ENCODE measurements at regions not wholly inside any gene's neighbourhood (a gene's known extent, or its start where the extent isn't known, plus 50 kb on each side); places are given as distances from the start of the nearest gene placed in this dataset.

DNA sequence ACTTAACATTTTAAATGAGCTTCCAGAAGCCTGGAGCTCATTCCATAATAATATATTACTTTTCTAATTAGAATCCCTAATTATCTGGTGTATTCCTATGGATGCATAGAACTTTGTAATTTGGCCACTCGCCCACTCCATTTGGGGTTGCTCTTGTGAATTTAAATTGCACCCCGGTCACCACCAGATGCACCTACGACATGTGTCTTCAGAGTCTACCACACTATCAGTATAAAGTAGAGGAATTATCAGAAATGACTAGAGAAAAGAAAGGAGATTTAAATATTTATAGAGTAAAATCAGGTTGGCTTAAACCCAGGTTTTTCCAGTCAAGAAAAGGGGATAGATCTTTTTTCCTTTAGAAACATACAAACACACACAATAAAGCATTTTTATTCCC, 145.8 kb upstream of the DCN start:
- H4K20me1 ChIP-seq (ENCODE audit: insufficient read depth, low read length) = no peaks in the 10 kb centered on the region
- H3K4me2 ChIP-seq (ENCODE audit: low read depth, low read length) = no peak overlapping the region
- H3K4me3 ChIP-seq (ENCODE audit: low read length) = no peak overlapping the region
- no peaks in the 10 kb centered on the region for H3K9me3 ChIP-seq (replicated peaks; ENCODE audit: insufficient read depth, low read length)
- H3K4me1 ChIP-seq (ENCODE audit: low read length) = no peaks in the 10 kb centered on the region
- no peaks in the 10 kb centered on the region for H3K27me3 ChIP-seq (replicated peaks; ENCODE audit: insufficient read depth, low read length)
- no peaks in the 10 kb centered on the region for H3K36me3 ChIP-seq (replicated peaks; ENCODE audit: insufficient read depth, low read length)
- H3K79me2 ChIP-seq (ENCODE audit: low read length) = no peaks in the 10 kb centered on the region
- no peak for DNase-seq
- TF ChIP-seq EZH2phosphoT487 (IDR thresholded peaks at IDR 0.05; ENCODE audit: low read length) = no peak
- TF ChIP-seq CTCF (IDR thresholded peaks at IDR 0.05; ENCODE audit: low read length) = no peak
- no peak for TF ChIP-seq EZH2 (optimal IDR thresholded peaks at IDR 0.05; ENCODE audit: low read depth, low read length)
- H2AFZ ChIP-seq (ENCODE audit: low read length) = no peak overlapping the region
- H3K9ac ChIP-seq (ENCODE audit: low read length) = no peak overlapping the region
- no peaks in the 10 kb centered on the region for H3K9me2 ChIP-seq (replicated peaks; ENCODE audit: insufficient read depth, low read length)
- H3K27ac ChIP-seq (ENCODE audit: low read length) = no peak overlapping the region
- no peaks in the 10 kb centered on the region for H3F3A ChIP-seq (ENCODE audit: insufficient read depth, low read length)

DNA sequence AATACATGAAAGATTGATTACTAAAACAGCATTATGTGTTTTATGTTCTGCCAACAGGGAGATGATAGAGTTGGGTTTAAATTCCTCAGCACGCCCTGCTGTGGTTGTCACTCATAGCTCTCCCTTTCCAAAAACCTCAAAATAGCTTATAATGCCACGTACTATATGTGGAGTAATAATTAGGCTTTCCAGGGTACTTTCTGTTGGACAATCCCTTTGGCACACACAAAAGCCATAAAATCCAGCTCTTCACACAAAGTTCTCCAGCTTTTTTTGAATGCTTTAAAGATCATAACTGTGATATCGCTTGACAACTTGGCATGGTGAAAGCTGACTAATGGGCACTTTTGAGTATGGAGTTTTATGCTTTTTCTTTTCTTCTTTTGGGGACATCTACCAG, 145.3 kb upstream of the DCN start:
- no peak overlapping the region for H3K27ac ChIP-seq (ENCODE audit: low read length)

DNA sequence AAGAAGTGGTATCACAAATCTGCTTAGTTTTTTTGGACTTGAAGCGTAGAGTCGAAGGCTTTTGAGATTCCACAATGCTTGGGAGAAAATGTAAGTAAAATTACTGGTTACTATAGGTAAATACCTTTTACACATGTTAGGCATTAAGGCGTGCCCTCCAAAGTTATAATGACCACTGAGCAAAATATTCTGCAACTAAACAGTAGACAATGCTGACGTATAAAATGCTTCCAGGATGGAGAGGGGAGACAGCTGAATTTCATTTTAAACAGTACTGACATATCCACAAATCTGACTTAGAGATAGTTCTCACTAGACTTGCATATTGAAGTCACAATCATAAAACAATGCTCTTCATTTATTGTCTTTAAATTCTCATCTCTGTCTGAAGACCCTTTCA, 144.5 kb upstream of the DCN start:
- no peak overlapping the region for H3K27ac ChIP-seq (ENCODE audit: low read length)
- H3K4me3 ChIP-seq (ENCODE audit: low read length) = no peak overlapping the region
- no peak for DNase-seq
- H3K9me3 ChIP-seq (replicated peaks; ENCODE audit: insufficient read depth, low read length) = no peaks in the 10 kb centered on the region
- no peaks in the 10 kb centered on the region for H3K27me3 ChIP-seq (replicated peaks; ENCODE audit: insufficient read depth, low read length)
- no peak overlapping the region for H2AFZ ChIP-seq (ENCODE audit: low read length)
- H4K20me1 ChIP-seq (ENCODE audit: insufficient read depth, low read length) = no peaks in the 10 kb centered on the region
- H3K4me1 ChIP-seq (ENCODE audit: low read length) = no peaks in the 10 kb centered on the region
- no peak for TF ChIP-seq CTCF (IDR thresholded peaks at IDR 0.05; ENCODE audit: low read length)
- TF ChIP-seq EZH2 (optimal IDR thresholded peaks at IDR 0.05; ENCODE audit: low read depth, low read length) = no peak
- no peak overlapping the region for H3K9ac ChIP-seq (ENCODE audit: low read length)
- H3K79me2 ChIP-seq (ENCODE audit: low read length) = no peaks in the 10 kb centered on the region
- no peaks in the 10 kb centered on the region for H3K36me3 ChIP-seq (replicated peaks; ENCODE audit: insufficient read depth, low read length)
- no peaks in the 10 kb centered on the region for H3F3A ChIP-seq (ENCODE audit: insufficient read depth, low read length)
- H3K9me2 ChIP-seq (replicated peaks; ENCODE audit: insufficient read depth, low read length) = no peaks in the 10 kb centered on the region
- no peak overlapping the region for H3K4me2 ChIP-seq (ENCODE audit: low read depth, low read length)

More for the DNA sequence above, 145.3 kb upstream of the DCN start:
- Histone ChIP-seq H3K4me3 (ENCODE audit: low read length) (no peak overlapping the region), H2AFZ (ENCODE audit: low read length) (no peak overlapping the region), H3K4me2 (ENCODE audit: low read depth, low read length) (no peak overlapping the region), H3K79me2 (ENCODE audit: low read length) (no peaks in the 10 kb centered on the region), H3K9me2 (replicated peaks; ENCODE audit: insufficient read depth, low read length) (no peaks in the 10 kb centered on the region), H4K20me1 (ENCODE audit: insufficient read depth, low read length) (no peaks in the 10 kb centered on the region), H3F3A (ENCODE audit: insufficient read depth, low read length) (no peaks in the 10 kb centered on the region), H3K27me3 (replicated peaks; ENCODE audit: insufficient read depth, low read length) (no peaks in the 10 kb centered on the region), H3K4me1 (ENCODE audit: low read length) (no peaks in the 10 kb centered on the region), H3K9ac (ENCODE audit: low read length) (no peak overlapping the region), H3K9me3 (replicated peaks; ENCODE audit: insufficient read depth, low read length) (no peaks in the 10 kb centered on the region), H3K36me3 (replicated peaks; ENCODE audit: insufficient read depth, low read length) (no peaks in the 10 kb centered on the region)
- no peak for DNase-seq
- no peak for TF ChIP-seq CTCF (IDR thresholded peaks at IDR 0.05; ENCODE audit: low read length)
- TF ChIP-seq EZH2 (optimal IDR thresholded peaks at IDR 0.05; ENCODE audit: low read depth, low read length) = no peak
- TF ChIP-seq EZH2phosphoT487 (IDR thresholded peaks at IDR 0.05; ENCODE audit: low read length) = no peak
